Spleen (tissue), 11 donors: ENCODE measurements at regions not wholly inside any gene's neighbourhood (a gene's known extent, or its start where the extent isn't known, plus 50 kb on each side); places are given as distances from the start of the nearest gene placed in this dataset.

Experiments used
- DNase-seq: peaks from one replicate; pipeline ENCODE4 v3.0.0-alpha.2; 2020
- H3K27ac ChIP-seq, 8 donors: fragments of 200-600 bp; sonication (generic) in 7 of 8; 1 replicate in 4 of 8; 2 replicates in 4 of 8; pipeline versions ENCODE4 v1.5.0 to v1.8.0; 2016 to 2021; ENCODE audit warnings: inconsistent platforms in 4 of 8, mild to moderate bottlenecking in 4 of 8, moderate library complexity in 1 of 8
- H3K27me3 ChIP-seq, 7 donors: fragments of 200-600 bp; sonication (generic) in 6 of 7; replicated peaks in 1 of 7; 1 replicate in 4 of 7; 2 replicates in 3 of 7; pipeline versions ENCODE4 v1.5.0 to v1.8.0; 2016 to 2021; ENCODE audit warnings: inconsistent platforms in 3 of 7, mild to moderate bottlenecking in 1 of 7
- H3K36me3 ChIP-seq, 6 donors: fragments of 200-600 bp; sonication (generic) in 5 of 6; 1 replicate in 4 of 6; 2 replicates in 2 of 6; pipeline versions ENCODE4 v1.5.0 to v1.8.0; 2016 to 2021; ENCODE audit warnings: inconsistent platforms in 2 of 6
- H3K4me1 ChIP-seq, 6 donors: fragments of 200-600 bp; sonication (generic) in 5 of 6; 1 replicate in 3 of 6; 2 replicates in 3 of 6; pipeline versions ENCODE4 v1.5.0 to v1.8.0; 2016 to 2021; ENCODE audit warnings: inconsistent platforms in 3 of 6
- H3K4me3 ChIP-seq, 8 donors: fragments of 200-600 bp; sonication (generic) in 7 of 8; 1 replicate in 4 of 8; 2 replicates in 4 of 8; pipeline versions ENCODE4 v1.5.0 to v1.8.0; 2016 to 2021; ENCODE audit warnings: inconsistent platforms in 4 of 8, mild to moderate bottlenecking in 4 of 8, moderate library complexity in 2 of 8
- H3K9me3 ChIP-seq, 8 donors: fragments of 200-600 bp; sonication (generic) in 7 of 8; 1 replicate in 4 of 8; 2 replicates in 4 of 8; pipeline versions ENCODE4 v1.5.0 to v1.8.0; 2016 to 2021; ENCODE audit warnings: inconsistent platforms in 4 of 8
- CTCF ChIP-seq, 11 experiments: fragments of 200-600 bp in 7 of 11; fragments of 450-650 bp in 4 of 11; sonication (generic) in 4 of 11; IDR thresholded peaks in 8 of 11; conservative IDR thresholded peaks in 3 of 11; 1 replicate in 7 of 11; 2 replicates in 4 of 11; pipeline versions ENCODE4 v1.4.0 to v1.8.0; 2016 to 2021; ENCODE audit warnings: antibody characterized with exemption in 11 of 11, inconsistent platforms in 4 of 11, mild to moderate bottlenecking in 1 of 11
- POLR2A ChIP-seq, 3 donors: fragments of 450-650 bp; IDR thresholded peaks; one replicate each; pipeline ENCODE4 v1.5.1; 2017; ENCODE audit warnings: antibody characterized with exemption in 3 of 3, mild to moderate bottlenecking in 1 of 3
- POLR2AphosphoS5 ChIP-seq, 3 donors: sonication (generic); formaldehyde crosslinking; IDR thresholded peaks; one replicate each; pipeline ENCODE4 v1.5.1; 2017; ENCODE audit warnings: antibody characterized with exemption in 3 of 3
- WGBS, 5 donors: extraction: QIAGEN DNeasy Blood & Tissue Kit in 3 of 5; methylation state at CpG; one replicate each; pipeline versions ENCODE4 v1.1.5 to v1.1.7; 2013 to 2018; 5-methylcytosine and 5-hydroxymethylcytosine counted together
- intact Hi-C: fragments of 100-400 bp; cut with DNase I; formaldehyde crosslinking; loops from one replicate; pipeline ENCODE4 v1.15.0; 2023; ENCODE audit warnings: low total_unique reads
- donor health status: healthy with polysubstance abuse.
- donor health status: DM: no; HTN: no; CAD: no; lungs with moderate emphysema.
- donor health status: DM: no; HTN: no; CAD: no.
- donor health status: Bipolar disorder and iron deficiency.
- donor health status: healthy.
- donor health status: DM: no; HTN: no; CAD: no.
- donor health status: DM: yes; HTN: yes; CAD: no.

- Histone ChIP-seq H3K4me1 (no peaks in the 10 kb centered on the region), H3K9me3 (peaks cover 0 to 11% (median under 1%) of the 10 kb centered on the region in 8 donors), H3K36me3 (no peaks in the 10 kb centered on the region), H3K27me3 (no peaks in the 10 kb centered on the region), H3K4me3 (no peak overlapping the region), H3K27ac (no peak overlapping the region)
- WGBS, 5 donors, result 80 to 89% (median 84%) methylated on average over 15 to 23 of the region's 23 CpGs
- TF ChIP-seq POLR2AphosphoS5 (IDR thresholded peaks at IDR 0.05) (no peak), POLR2A (IDR thresholded peaks at IDR 0.05) (no peak), CTCF (IDR thresholded peaks at IDR 0.05 in 8 of 11, conservative IDR thresholded peaks at IDR 0.05 in 3 of 11) (no peak)
- intact Hi-C loops, result no loop called here
- peak; percentile 62 for DNase-seq
Measured at GRCh38 chr7:112622159-112622715, 141.4 kb downstream of the LSMEM1 start.

- no peak overlapping the region for H3K27ac ChIP-seq
- H3K36me3 ChIP-seq, result no peaks in the 10 kb centered on the region
- intact Hi-C loops, result no loop called here
- H3K27me3 ChIP-seq, result no peaks in the 10 kb centered on the region
- TF ChIP-seq POLR2AphosphoS5 (IDR thresholded peaks at IDR 0.05) (no peak), CTCF (IDR thresholded peaks at IDR 0.05 in 8 of 11, conservative IDR thresholded peaks at IDR 0.05 in 3 of 11) (no peak), POLR2A (IDR thresholded peaks at IDR 0.05) (no peak)
- no peaks in the 10 kb centered on the region for H3K4me1 ChIP-seq
- H3K4me3 ChIP-seq, result no peak overlapping the region
- DNase-seq, result no peak
- WGBS, 5 donors, result 60 to 77% (median 68%) methylated on average over 4 of the region's 4 CpGs
- peaks cover 0 to 14% (median 2%) of the 10 kb centered on the region in 8 donors for H3K9me3 ChIP-seq
Measured at GRCh38 chr7:112624416-112624815, 143.6 kb downstream of the LSMEM1 start.

GRCh38 chr7:112630565-112630964, 149.8 kb downstream of the LSMEM1 start:
- Histone ChIP-seq H3K4me3 (no peak overlapping the region), H3K9me3 (peaks cover 0 to 11% (median 2%) of the 10 kb centered on the region in 8 donors), H3K27me3 (no peaks in the 10 kb centered on the region), H3K27ac (no peak overlapping the region), H3K36me3 (no peaks in the 10 kb centered on the region), H3K4me1 (no peaks in the 10 kb centered on the region)
- 75 to 92% (median 78%) methylated on average over 1 of the region's 1 CpG for WGBS, 5 donors
- TF ChIP-seq POLR2A (IDR thresholded peaks at IDR 0.05), result no peak
- no peak for TF ChIP-seq POLR2AphosphoS5 (IDR thresholded peaks at IDR 0.05)
- TF ChIP-seq CTCF (IDR thresholded peaks at IDR 0.05 in 8 of 11, conservative IDR thresholded peaks at IDR 0.05 in 3 of 11), result no peak
- DNase-seq, result no peak
- intact Hi-C loops, result no loop called here

GRCh38 chr7:112634107-112634506, 153.3 kb downstream of the LSMEM1 start:
- no peak for TF ChIP-seq POLR2AphosphoS5 (IDR thresholded peaks at IDR 0.05)
- TF ChIP-seq CTCF (IDR thresholded peaks at IDR 0.05 in 8 of 11, conservative IDR thresholded peaks at IDR 0.05 in 3 of 11), result no peak
- TF ChIP-seq POLR2A (IDR thresholded peaks at IDR 0.05), result no peak
- Histone ChIP-seq H3K4me1 (no peaks in the 10 kb centered on the region), H3K36me3 (no peaks in the 10 kb centered on the region), H3K27me3 (no peaks in the 10 kb centered on the region), H3K27ac (no peak overlapping the region), H3K4me3 (no peak overlapping the region), H3K9me3 (no peaks in the 10 kb centered on the region)
- WGBS, 5 donors, result 83 to 96% (median 91%) methylated on average over 3 of the region's 3 CpGs
- DNase-seq, result no peak
- intact Hi-C loops, result no loop called here
